ENCODE measurements at regions not wholly inside any gene's neighbourhood (a gene's known extent, or its start where the extent isn't known, plus 50 kb on each side); places are given as distances from the start of the nearest gene placed in this dataset.

- no peak overlapping the region for H3K27ac ChIP-seq (ENCODE audit: control insufficient read depth, insufficient read depth)
- H3K4me3 ChIP-seq: no peak overlapping the region
- no peaks in the 10 kb centered on the region for H3K4me1 ChIP-seq (ENCODE audit: control insufficient read depth, insufficient read depth, low read length)
- no TSS peak for BruUV-seq (replicated peaks)
- ChIA-PET SMC1A (ENCODE audit: uncharacterized antibody, unreplicated experiment) (no interaction called here), POLR2A (no interaction called here), RAD21 (ENCODE audit: unreplicated experiment) (no interaction called here), CTCF (interaction anchor here (0.6 kb wide), 1 partner anchor 1580 kb away, joined by 3 read pairs; no protein-coding TSS in a partner anchor)
- no peak overlapping the region for H2AFZ ChIP-seq (ENCODE audit: control insufficient read depth, low read depth, low read length)
- no peaks in the 10 kb centered on the region for H3K36me3 ChIP-seq (ENCODE audit: control insufficient read depth in 2 of 2, insufficient read depth in 2 of 2, low read length in 1 of 2)
- no peak for FAIRE-seq
- TF ChIP-seq ZBTB11 (CRISPR knock-in tag; IDR thresholded peaks at IDR 0.05): no peak
- TF ChIP-seq ATF7 (IDR thresholded peaks at IDR 0.05; ENCODE audit: low read depth): no peak
- TF ChIP-seq HDAC6 (IDR thresholded peaks at IDR 0.05; ENCODE audit: unreplicated experiment): no peak
- no peak for TF ChIP-seq SMAD1 (IDR thresholded peaks at IDR 0.05; ENCODE audit: low read depth, partially characterized antibody)
- no peak for TF ChIP-seq EP300 (IDR thresholded peaks at IDR 0.05; ENCODE audit: borderline replicate concordance in 1 of 2, control insufficient read depth in 1 of 2, low read depth in 2 of 2, low read length in 2 of 2)
- TF ChIP-seq RB1 (IDR thresholded peaks at IDR 0.05; ENCODE audit: borderline replicate concordance): no peak
- no peak for TF ChIP-seq ESRRA (IDR thresholded peaks at IDR 0.05; ENCODE audit: low read length)
- TF ChIP-seq ZBTB4 (CRISPR knock-in tag; IDR thresholded peaks at IDR 0.05): no peak
- TF ChIP-seq IKZF2 (IDR thresholded peaks at IDR 0.05): no peak
- no peak for TF ChIP-seq IRF3 (IDR thresholded peaks at IDR 0.05)
- no peak for TF ChIP-seq BHLHE40 (IDR thresholded peaks at IDR 0.05; ENCODE audit: borderline replicate concordance in 1 of 2, low read depth in 2 of 2, low read length in 1 of 2)
- no peak overlapping the region for H3K9ac ChIP-seq (ENCODE audit: control insufficient read depth, insufficient read depth, low read length)
- no peak for ATAC-seq
- intact Hi-C loops (cut with micrococcal nuclease; ENCODE audit: unreplicated experiment) (no loop called here), in situ Hi-C loops (cut with MboI) (no loop called here)
- H3K79me2 ChIP-seq (ENCODE audit: control insufficient read depth, insufficient read depth, low read length): no peaks in the 10 kb centered on the region
- H3K4me2 ChIP-seq (ENCODE audit: control insufficient read depth, insufficient read depth): no peak overlapping the region
- DNase-seq (ENCODE audit: low read depth, low spot score): no peak
- no peaks in the 10 kb centered on the region for H4K20me1 ChIP-seq (ENCODE audit: control insufficient read depth, insufficient read depth)
- no peaks in the 10 kb centered on the region for H3K9me3 ChIP-seq (replicated peaks; ENCODE audit: control insufficient read depth, insufficient read depth, low read length)
- H3K27me3 ChIP-seq (replicated peaks in 1 of 2; ENCODE audit: control insufficient read depth in 2 of 2, insufficient read depth in 2 of 2, low read length in 1 of 2): no peaks in the 10 kb centered on the region
Measured at GRCh38 chr3:25284249-25284648, 143.8 kb upstream of the RARB start.

Measured in GM12878 (cell line).